HepG2 (cell line): ENCODE measurements at regions not wholly inside any gene's neighbourhood (a gene's known extent, or its start where the extent isn't known, plus 50 kb on each side); places are given as distances from the start of the nearest gene placed in this dataset.
A peak's percentile ranks its signal among the peaks of the same experiment; 100 is the strongest.

Experiments
- ATAC-seq: fragments of 200-7000 bp; cut with Tn5 transposase; 3 replicates; pipeline ENCODE4 v1.9.1; 2020; ENCODE audit warnings: mild to moderate bottlenecking, moderate library complexity
- BruUV-seq: library from RNA; stranded (reverse); fragments of 400-500 nt; replicated peaks from 2 replicates; lab custom pipeline; 2021; lab: Mats Ljungman, UMichigan
- CTCF ChIA-PET: fragments of 300-600 bp; formaldehyde crosslinking; extraction: SDS; loops from one replicate; lab custom pipeline; 2021; ENCODE audit warnings: low total read pairs, inconsistent platforms, low intra/inter-chr PET ratio; lab: Yijun Ruan, JAX
- POLR2A ChIA-PET: fragments of 350-600 bp; sonication (Branson Sonifier 250); formaldehyde crosslinking; loops from one replicate; lab custom pipeline; 2020; ENCODE audit warnings: antibody characterized with exemption, inconsistent platforms; lab: Yijun Ruan, JAX
- DNase-seq: peaks from one replicate; pipeline ENCODE4 v3.0.0-alpha.2; 2015; ENCODE audit warnings: low spot score
- FAIRE-seq: peaks from 3 replicates; lab custom pipeline; 2011; peaks lifted over from hg19 to GRCh38; lab: Jason Lieb, UNC
- H2AFZ ChIP-seq: one replicate; pipeline ENCODE4 v1.6.1; 2011; ENCODE audit warnings: low read length, inconsistent platforms
- H3K27ac ChIP-seq: fragments of 300-600 bp; 3 replicates; pipeline ENCODE4 v1.8.0; 2011; ENCODE audit warnings: mixed run types, mild to moderate bottlenecking, mixed read lengths, low read length, inconsistent platforms; ENCODE audit not compliant: insufficient read depth; ENCODE audit errors: extremely low read length
- H3K27me3 ChIP-seq, 2 experiments: fragments of 200-600 bp in 1 of 2; 2 replicates in 1 of 2; 3 replicates in 1 of 2; pipeline versions ENCODE4 v1.6.0 to v1.8.0; 2011; ENCODE audit warnings: low read length in 2 of 2, mild to moderate bottlenecking in 2 of 2, moderate library complexity in 2 of 2, inconsistent platforms in 1 of 2; ENCODE audit not compliant: insufficient read depth in 2 of 2, control insufficient read depth in 1 of 2
- H3K36me3 ChIP-seq, 2 experiments: fragments of 200-600 bp in 1 of 2; replicated peaks in 1 of 2; 2 replicates in 1 of 2; 3 replicates in 1 of 2; pipeline versions ENCODE4 v1.5.1 to v1.8.0; 2011; ENCODE audit warnings: low read length in 2 of 2, inconsistent platforms in 1 of 2; ENCODE audit not compliant: insufficient read depth in 2 of 2, control insufficient read depth in 1 of 2
- H3K4me1 ChIP-seq: 2 replicates; pipeline ENCODE4 v1.5.1; 2012; ENCODE audit warnings: low read length, inconsistent platforms; ENCODE audit not compliant: insufficient read depth
- H3K4me2 ChIP-seq: 2 replicates; pipeline ENCODE4 v1.6.0; 2011; ENCODE audit warnings: low read depth, low read length, inconsistent platforms
- H3K4me3 ChIP-seq, 3 experiments: fragments of 200-600 bp in 1 of 3; sonication (generic), shearing (Covaris generic) in 1 of 3; replicated peaks in 1 of 3; 2 replicates each; pipeline ENCODE4 v1.5.1; 2011 to 2016; ENCODE audit warnings: low read length in 3 of 3, inconsistent platforms in 2 of 3, low read depth in 2 of 3, mild to moderate bottlenecking in 2 of 3, control low read depth in 1 of 3, mixed read lengths in 1 of 3; ENCODE audit not compliant: insufficient read depth in 1 of 3
- H3K79me2 ChIP-seq: one replicate; pipeline ENCODE4 v1.6.1; 2011; ENCODE audit warnings: low read length, inconsistent platforms; ENCODE audit not compliant: insufficient read depth
- H3K9ac ChIP-seq: 2 replicates; pipeline ENCODE4 v1.6.0; 2011; ENCODE audit warnings: mild to moderate bottlenecking, low read depth, low read length, inconsistent platforms; ENCODE audit not compliant: insufficient read depth
- H3K9me3 ChIP-seq: 2 replicates; pipeline ENCODE4 v1.5.1; 2012; ENCODE audit warnings: mild to moderate bottlenecking, low read length
- H4K20me1 ChIP-seq: 2 replicates; pipeline ENCODE4 v1.6.0; 2011; ENCODE audit warnings: inconsistent platforms, mild to moderate bottlenecking, low read length, moderate library complexity; ENCODE audit not compliant: insufficient read depth
- BCLAF1 ChIP-seq: fragments of 450-650 bp; IDR thresholded peaks from 2 replicates; pipeline ENCODE4 v1.6.1; 2017; ENCODE audit warnings: mild to moderate bottlenecking
- CENPBD1 ChIP-seq: sonication (generic); formaldehyde crosslinking; IDR thresholded peaks from 2 replicates; pipeline ENCODE4 v1.8.0; 2022; ENCODE audit warnings: missing genetic modification reagents, low read depth, mild to moderate bottlenecking, borderline replicate concordance
- DR1 ChIP-seq: sonication (generic); formaldehyde crosslinking; IDR thresholded peaks from 2 replicates; pipeline ENCODE4 v1.8.0; 2021; ENCODE audit warnings: mild to moderate bottlenecking, missing genetic modification reagents, inconsistent platforms
- ETV6 ChIP-seq: sonication (generic); formaldehyde crosslinking; conservative IDR thresholded peaks from 2 replicates; pipeline ENCODE4 v1.4.0; 2020; ENCODE audit warnings: missing genetic modification reagents
- FOXA3 ChIP-seq: IDR thresholded peaks from 2 replicates; pipeline ENCODE4 v1.6.1; 2016; ENCODE audit warnings: missing genetic modification reagents, missing compliant biosample characterization
- HNF4A ChIP-seq: sonication (generic); formaldehyde crosslinking; IDR thresholded peaks from 2 replicates; pipeline ENCODE4 v1.4.0; 2020; ENCODE audit warnings: missing genetic modification reagents
- NCOA1 ChIP-seq: sonication (generic); formaldehyde crosslinking; IDR thresholded peaks from 2 replicates; pipeline ENCODE4 v1.9.0; 2021; ENCODE audit warnings: missing genetic modification reagents
- RARA ChIP-seq: IDR thresholded peaks from 2 replicates; pipeline ENCODE4 v1.6.1; 2016; ENCODE audit warnings: missing genetic modification reagents, missing compliant biosample characterization
- SETDB1 ChIP-seq: sonication (generic); formaldehyde crosslinking; IDR thresholded peaks from 2 replicates; pipeline ENCODE4 v1.5.1; 2020; ENCODE audit warnings: missing genetic modification reagents, mild to moderate bottlenecking, borderline replicate concordance
- SP140L ChIP-seq: sonication (generic); formaldehyde crosslinking; IDR thresholded peaks from 2 replicates; pipeline ENCODE4 v1.4.0; 2020; ENCODE audit warnings: missing genetic modification reagents, borderline replicate concordance
- TAF1 ChIP-seq: sonication (generic); formaldehyde crosslinking; IDR thresholded peaks from 2 replicates; pipeline ENCODE4 v1.4.0; 2020; ENCODE audit warnings: missing genetic modification reagents
- ZBTB20 ChIP-seq: sonication (generic); formaldehyde crosslinking; IDR thresholded peaks from 2 replicates; pipeline ENCODE4 v1.8.1; 2023; ENCODE audit warnings: missing genetic modification reagents, low read depth, mild to moderate bottlenecking, borderline replicate concordance
- ZFP37 ChIP-seq: sonication (generic); formaldehyde crosslinking; IDR thresholded peaks from 2 replicates; pipeline ENCODE4 v1.4.0; 2020; ENCODE audit warnings: missing genetic modification reagents, borderline replicate concordance
- ZNF282 ChIP-seq: fragments of 450-650 bp; IDR thresholded peaks from 2 replicates; pipeline ENCODE4 v1.6.1; 2018; ENCODE audit not compliant: partially characterized antibody
- ZNF383 ChIP-seq: sonication (generic); formaldehyde crosslinking; IDR thresholded peaks from 2 replicates; pipeline ENCODE4 v1.4.0; 2020; ENCODE audit warnings: missing genetic modification reagents, mild to moderate bottlenecking, borderline replicate concordance
- ZNF574 ChIP-seq: sonication (generic); formaldehyde crosslinking; IDR thresholded peaks from 2 replicates; pipeline ENCODE4 v1.4.0; 2020; ENCODE audit warnings: missing genetic modification reagents
- ZNF678 ChIP-seq: sonication (generic); formaldehyde crosslinking; IDR thresholded peaks from 2 replicates; pipeline ENCODE4 v1.4.0; 2020; ENCODE audit warnings: mild to moderate bottlenecking, missing genetic modification reagents
- ZNF770 ChIP-seq: sonication (generic); formaldehyde crosslinking; IDR thresholded peaks from 2 replicates; pipeline ENCODE4 v1.5.0; 2020; ENCODE audit warnings: mild to moderate bottlenecking, missing genetic modification reagents
- ZSCAN20 ChIP-seq: sonication (generic); formaldehyde crosslinking; IDR thresholded peaks from 2 replicates; pipeline ENCODE4 v1.4.0; 2020; ENCODE audit warnings: missing genetic modification reagents, mild to moderate bottlenecking, borderline replicate concordance
- whole genome bisulfite sequencing: methylation state at CpG from one replicate; pipeline ENCODE4 v1.1.6; 2017; ENCODE audit warnings: low lambda C conversion rate; 5-methylcytosine and 5-hydroxymethylcytosine counted together
- in situ Hi-C: cut with HindIII; loops from 2 replicates; pipeline ENCODE4 v1.10.0; 2017; ENCODE audit warnings: low pct_unique_long_range_greater_than_20kb; ENCODE audit not compliant: extremely low pct_ligation_motif_present
- intact Hi-C: fragments of 100-400 bp; cut with micrococcal nuclease; formaldehyde crosslinking; loops from one replicate; pipeline ENCODE4 v1.10.0; 2022; ENCODE audit not compliant: unreplicated experiment

- no TSS peak for BruUV-seq
- Histone ChIP-seq H3K4me1 (peaks cover 12% of the 10 kb centered on the region; the same call in 1 of the 2 replicates), H2AFZ (no peak overlapping the region), H3K79me2 (no peaks in the 10 kb centered on the region), H3K27me3 (no peaks in the 10 kb centered on the region), H3K4me3 (no peak overlapping the region), H3K9ac (no peak overlapping the region), H3K36me3 (no peaks in the 10 kb centered on the region), H3K4me2 (no peak overlapping the region), H3K9me3 (no peaks in the 10 kb centered on the region), H4K20me1 (no peaks in the 10 kb centered on the region), H3K27ac (no peak overlapping the region)
- ATAC-seq = peak; percentile 66
- no peak for FAIRE-seq
- WGBS = 4% methylated on average over 3 of the region's 6 CpGs
- intact Hi-C loops = no loop called here
- DNase-seq = peak; percentile 3
- ChIA-PET POLR2A (no interaction called here), CTCF (no interaction called here)
- in situ Hi-C loops = no loop called here
- no peak for TF ChIP-seq ZBTB20 (CRISPR knock-in tag)
- TF ChIP-seq TAF1 = no peak
- no peak for TF ChIP-seq ZNF383 (CRISPR knock-in tag)
- TF ChIP-seq ZNF282 = no peak
- no peak for TF ChIP-seq BCLAF1
- no peak for TF ChIP-seq ZNF678
- no peak for TF ChIP-seq NCOA1 (CRISPR knock-in tag)
- TF ChIP-seq SETDB1 (CRISPR knock-in tag) = no peak
- no peak for TF ChIP-seq ZSCAN20
- TF ChIP-seq CENPBD1 (CRISPR knock-in tag) = no peak
- TF ChIP-seq RARA (CRISPR knock-in tag) = peak; percentile 68
- TF ChIP-seq ETV6 (CRISPR knock-in tag) = no peak
- no peak for TF ChIP-seq ZNF574 (CRISPR knock-in tag)
- TF ChIP-seq SP140L = no peak
- no peak for TF ChIP-seq ZNF770 (CRISPR knock-in tag)
- TF ChIP-seq DR1 (CRISPR knock-in tag) = no peak
- no peak for TF ChIP-seq ZFP37 (CRISPR knock-in tag)
- TF ChIP-seq FOXA3 = peak; percentile 31; the same call in 1 of the 2 replicates
- TF ChIP-seq HNF4A (CRISPR knock-in tag) = no peak
These were observed 96.5 kb upstream of the DNAJC19 start for GRCh38 chr3:181086011-181086410.
